ENCODE measurements at regions not wholly inside any gene's neighbourhood (a gene's known extent, or its start where the extent isn't known, plus 50 kb on each side); places are given as distances from the start of the nearest gene placed in this dataset.
A peak's percentile ranks its signal among the peaks of the same experiment; 100 is the strongest.

- no peak for DNase-seq
Measured at GRCh38 chrX:33465137-33465536, 253.8 kb upstream of the DMD start.

- no peak for DNase-seq
Measured at GRCh38 chrX:33457102-33457501, 245.8 kb upstream of the DMD start.

- DNase-seq = no peak
Measured at GRCh38 chrX:33447285-33447684, 235.9 kb upstream of the DMD start.

- peak; percentile 47 for DNase-seq
Measured at GRCh38 chrX:33434256-33435092, 223.1 kb upstream of the DMD start.

- DNase-seq = no peak
Measured at GRCh38 chrX:33416273-33416805, 205.0 kb upstream of the DMD start.

- DNase-seq = no peak
Measured at GRCh38 chrX:33415459-33415858, 204.1 kb upstream of the DMD start.

GRCh38 chrX:33385546-33385945 lies 174.2 kb upstream of the DMD start:
- DNase-seq = no peak

GRCh38 chrX:33379839-33380238 lies 168.5 kb upstream of the DMD start:
- no peak for DNase-seq

- DNase-seq = no peak
Measured at GRCh38 chrX:33357606-33358005, 146.3 kb upstream of the DMD start.

- peak; percentile 11 for DNase-seq
Measured at GRCh38 chrX:33339219-33339618, 127.9 kb upstream of the DMD start.

GRCh38 chrX:33336783-33337182 lies 125.4 kb upstream of the DMD start:
- DNase-seq = no peak

- DNase-seq = no peak
Measured at GRCh38 chrX:33333271-33333670, 121.9 kb upstream of the DMD start.

- no peak for DNase-seq
Measured at GRCh38 chrX:33330798-33331197, 119.4 kb upstream of the DMD start.

- no peak for DNase-seq
Measured at GRCh38 chrX:33324099-33324498, 112.8 kb upstream of the DMD start.

- DNase-seq = no peak
Measured at GRCh38 chrX:33307911-33308354, 96.6 kb upstream of the DMD start.

- DNase-seq = no peak
Measured at GRCh38 chrX:33298622-33299021, 87.3 kb upstream of the DMD start.

GRCh38 chrX:33285550-33285949 lies 74.2 kb upstream of the DMD start:
- DNase-seq = no peak

- DNase-seq = no peak
Measured at GRCh38 chrX:33277046-33277445, 65.7 kb upstream of the DMD start.

- DNase-seq = no peak
Measured at GRCh38 chrX:33273535-33273934, 62.2 kb upstream of the DMD start.

GRCh38 chrX:33272986-33273385 lies 61.6 kb upstream of the DMD start:
- no peak for DNase-seq
